HT-29 (cell line): ENCODE measurements at regions not wholly inside any gene's neighbourhood (a gene's known extent, or its start where the extent isn't known, plus 50 kb on each side); places are given as distances from the start of the nearest gene placed in this dataset.
"Not testable (repeated sequence)": the region's sequence is repeated elsewhere in the genome, so short reads cannot be mapped to it uniquely, and the experiment has no call there.

Experiments
- DNase-seq: peaks from one replicate; pipeline ENCODE4 v3.0.0-alpha.2; 2015; ENCODE audit warnings: low spot score

GRCh38 chr9:75197561-75197960, 109.2 kb downstream of the OSTF1 start:
- no peak for DNase-seq

GRCh38 chr9:75198436-75198835, 110.1 kb downstream of the OSTF1 start:
- DNase-seq, result no peak

DNA sequence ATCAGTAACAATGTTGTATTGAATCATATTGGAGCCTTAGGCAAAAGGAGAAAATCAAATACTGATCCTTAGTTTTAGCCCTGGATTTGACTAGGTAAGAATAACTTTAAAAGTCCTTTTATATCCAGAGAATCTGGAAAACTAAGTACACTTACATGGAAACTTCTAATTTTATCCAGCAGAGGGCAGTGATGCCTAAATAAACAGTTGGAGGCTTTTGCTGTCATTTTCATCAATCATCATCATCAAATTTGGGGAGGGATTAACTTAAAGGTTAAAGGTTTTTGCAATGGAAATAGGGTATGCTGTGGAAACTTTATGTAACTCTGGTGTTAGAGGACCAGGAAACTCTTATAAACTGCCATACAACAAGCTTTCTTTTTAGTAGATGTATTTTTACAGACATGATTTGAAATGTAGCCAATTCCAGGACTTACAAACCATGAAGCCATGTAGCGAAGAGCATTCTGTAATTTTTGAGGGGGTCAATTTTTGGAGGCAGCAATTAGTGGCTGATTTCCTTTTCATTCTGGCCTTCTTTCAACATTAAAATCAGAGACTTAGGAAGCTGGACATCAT, 112.7 kb downstream of the OSTF1 start:
- DNase-seq, result peak; percentile 84

GRCh38 chr9:75201480-75202209, 113.3 kb downstream of the OSTF1 start:
- no peak for DNase-seq

DNA sequence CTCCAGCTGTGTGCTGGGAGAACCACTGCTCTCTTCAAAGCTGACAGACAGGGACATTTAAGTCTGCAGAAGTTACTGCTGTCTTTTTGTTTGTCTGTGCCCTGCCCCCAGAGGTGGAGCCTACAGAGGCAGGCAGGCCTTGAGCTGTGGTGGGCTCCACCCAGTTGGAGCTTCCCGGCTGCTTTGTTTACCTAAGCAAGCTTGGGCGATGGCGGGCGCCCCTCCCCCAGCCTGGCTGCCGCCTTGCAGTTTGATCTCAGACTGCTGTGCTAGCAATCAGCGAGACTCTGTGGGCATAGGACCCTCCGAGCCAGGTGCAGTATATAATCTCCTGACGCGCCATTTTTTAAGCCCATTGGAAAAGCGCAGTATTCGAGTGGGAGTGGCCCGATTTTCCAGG, 119.7 kb downstream of the OSTF1 start:
- DNase-seq, result not testable (repeated sequence)

DNA sequence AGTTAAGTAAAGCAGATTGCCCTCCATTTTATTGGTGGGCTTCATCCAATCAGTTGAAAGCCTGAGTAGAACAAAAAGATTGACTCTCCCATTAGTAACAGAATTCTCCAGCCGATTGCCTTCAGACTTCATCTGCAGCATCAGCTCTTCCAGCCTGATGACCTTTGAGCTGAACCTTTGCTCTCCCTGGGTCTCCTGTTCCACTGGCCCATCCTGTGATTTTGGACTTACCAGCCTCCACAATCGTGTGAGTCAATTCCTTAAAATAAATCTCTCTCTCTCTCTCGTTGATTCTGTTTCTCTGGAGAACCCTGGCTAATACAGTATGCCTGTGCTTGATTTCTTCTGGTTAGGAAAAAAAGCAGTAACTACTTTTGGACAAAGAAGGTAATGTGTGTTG, 121.9 kb downstream of the OSTF1 start:
- no peak for DNase-seq

DNA sequence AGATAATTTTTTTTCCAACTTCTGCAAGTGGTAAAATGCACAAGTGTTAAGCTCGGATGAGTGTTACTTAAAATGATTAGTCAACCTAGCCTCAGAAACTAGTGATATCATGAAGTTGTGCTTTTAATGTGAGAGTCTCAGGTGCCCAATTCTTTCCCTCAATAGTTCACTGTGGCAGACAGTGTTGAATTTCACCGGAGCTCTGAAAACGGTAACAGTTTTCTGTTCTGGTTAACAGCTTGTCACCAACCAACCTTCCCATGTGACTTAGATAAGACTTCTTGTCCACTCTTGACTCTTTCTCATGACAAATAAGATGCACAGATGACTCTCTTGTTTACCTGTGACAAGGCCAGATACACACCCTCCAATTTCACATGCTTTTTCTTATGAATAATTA, 125.5 kb downstream of the OSTF1 start:
- DNase-seq, result no peak

GRCh38 chr9:75226403-75227139, 138.3 kb downstream of the OSTF1 start:
- DNase-seq, result no peak

- DNase-seq, result no peak
Measured at GRCh38 chr9:75228893-75229292, 140.6 kb downstream of the OSTF1 start.

GRCh38 chr9:75229605-75230332, 141.5 kb downstream of the OSTF1 start:
- DNase-seq, result peak; percentile 63

- no peak for DNase-seq
Measured at GRCh38 chr9:75230469-75230868, 142.2 kb downstream of the OSTF1 start.

DNA sequence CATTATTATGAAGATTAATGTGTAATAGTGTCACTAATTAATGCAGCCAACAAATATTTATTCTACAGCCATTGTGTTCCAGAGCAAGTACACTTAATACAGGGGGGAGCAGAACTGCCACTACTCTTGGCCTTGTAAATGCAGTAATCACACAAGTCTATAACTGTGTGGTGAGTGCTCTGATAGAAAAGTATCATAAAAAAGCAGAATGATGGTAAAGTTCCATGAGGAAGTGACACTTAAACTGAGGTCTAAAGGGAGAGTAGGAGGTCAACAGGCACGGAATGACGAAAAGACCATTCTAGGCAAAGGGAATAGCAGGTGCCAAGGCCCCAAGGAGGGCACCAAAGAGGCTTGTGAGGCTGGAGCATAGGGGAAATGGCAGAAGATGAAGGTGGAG, 142.9 kb downstream of the OSTF1 start:
- DNase-seq, result no peak

GRCh38 chr9:75233011-75233410, 144.7 kb downstream of the OSTF1 start:
- DNase-seq, result no peak

DNA sequence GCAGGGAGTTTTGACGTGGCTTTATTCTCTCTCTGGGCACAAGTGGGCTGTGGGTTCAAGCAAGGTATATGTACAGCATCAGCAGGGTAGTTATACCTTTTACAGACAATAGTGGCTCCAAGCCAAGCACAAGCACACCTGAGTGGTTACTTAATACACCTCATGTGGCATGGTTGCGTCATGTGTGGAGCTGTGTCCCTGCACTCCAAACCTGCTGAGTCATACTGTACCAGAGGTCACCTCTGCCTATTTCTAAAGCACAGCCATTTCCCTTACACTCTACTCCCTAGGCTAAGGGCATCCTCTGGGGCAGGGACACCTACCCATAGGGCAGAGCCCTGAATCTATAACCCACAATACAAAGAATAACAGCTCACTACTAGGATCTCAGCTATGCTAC, 147.3 kb downstream of the OSTF1 start:
- no peak for DNase-seq

DNA sequence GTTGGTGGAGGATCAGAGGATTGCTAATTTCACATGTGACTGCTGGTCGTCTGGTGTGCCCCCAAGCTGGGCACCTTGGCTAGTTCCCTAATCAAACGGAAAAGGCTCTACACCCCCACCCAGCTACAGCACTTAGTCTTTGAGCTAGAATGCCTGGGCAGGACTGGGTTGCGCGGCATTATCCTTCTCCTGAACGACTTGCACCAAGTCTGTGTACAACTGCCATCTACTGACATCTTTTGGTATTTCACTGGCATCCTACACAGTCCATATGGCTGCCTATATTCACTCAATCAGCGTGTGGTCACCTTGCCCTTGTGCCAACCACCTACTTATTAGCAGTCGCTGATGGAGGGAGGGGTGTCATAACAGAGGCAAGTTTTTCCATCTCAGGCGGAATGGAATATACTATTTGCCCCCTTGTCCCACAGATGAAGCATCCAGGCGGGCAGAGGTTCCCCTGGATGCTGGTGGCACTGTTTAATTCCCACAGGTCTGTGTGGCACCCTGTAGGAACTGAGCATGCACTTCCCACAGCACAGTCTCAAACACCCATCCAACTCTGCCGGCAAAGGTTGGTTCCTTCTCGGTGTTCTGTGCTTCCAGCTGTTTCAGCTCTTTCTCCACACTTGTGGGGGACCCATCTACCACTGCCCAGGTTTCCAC, 150.1 kb downstream of the OSTF1 start:
- peak; percentile 86 for DNase-seq

DNA sequence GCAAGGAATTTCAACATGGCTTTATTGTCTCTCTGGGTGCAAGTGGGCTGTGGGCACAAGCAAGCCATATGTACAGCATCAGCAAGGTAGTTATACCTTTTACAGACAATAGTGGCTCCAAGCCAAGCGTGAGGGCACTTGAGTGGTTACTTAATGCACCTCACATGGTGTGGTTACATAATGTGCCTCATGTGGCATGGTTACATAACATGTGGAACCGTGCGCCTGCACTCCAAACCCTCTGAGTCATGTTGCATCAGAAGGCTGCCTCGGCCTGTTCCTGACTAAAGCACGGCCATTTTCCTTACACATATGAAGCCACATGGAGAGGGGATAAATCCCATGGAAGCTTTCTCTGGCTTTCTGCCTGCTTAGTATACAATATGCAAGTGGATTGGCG, 150.9 kb downstream of the OSTF1 start:
- DNase-seq, result no peak

- DNase-seq, result no peak
Measured at GRCh38 chr9:75242426-75242825, 154.1 kb downstream of the OSTF1 start.

DNA sequence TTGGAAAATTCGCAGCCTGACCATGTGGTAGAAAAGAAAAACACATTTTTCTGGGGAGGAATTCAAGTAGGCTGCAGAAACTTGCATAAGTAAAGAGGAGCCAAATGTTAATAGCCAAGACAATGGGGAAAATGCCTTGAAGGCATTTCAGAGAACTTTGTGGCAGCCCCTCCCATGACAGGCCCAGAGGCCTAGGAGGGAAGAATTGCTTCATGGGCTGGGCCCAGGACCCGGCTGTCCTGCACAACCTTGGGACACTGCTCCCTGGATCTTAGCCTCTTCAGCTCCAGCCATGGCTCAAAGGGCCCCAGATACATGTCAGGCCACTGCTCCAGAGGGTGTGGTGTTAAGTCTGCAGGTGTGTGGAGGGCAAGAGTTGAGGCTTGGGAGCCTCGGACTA, 158.6 kb downstream of the OSTF1 start:
- no peak for DNase-seq

- peak; percentile 81 for DNase-seq
Measured at GRCh38 chr9:75265525-75265972, 177.2 kb downstream of the OSTF1 start.

DNA sequence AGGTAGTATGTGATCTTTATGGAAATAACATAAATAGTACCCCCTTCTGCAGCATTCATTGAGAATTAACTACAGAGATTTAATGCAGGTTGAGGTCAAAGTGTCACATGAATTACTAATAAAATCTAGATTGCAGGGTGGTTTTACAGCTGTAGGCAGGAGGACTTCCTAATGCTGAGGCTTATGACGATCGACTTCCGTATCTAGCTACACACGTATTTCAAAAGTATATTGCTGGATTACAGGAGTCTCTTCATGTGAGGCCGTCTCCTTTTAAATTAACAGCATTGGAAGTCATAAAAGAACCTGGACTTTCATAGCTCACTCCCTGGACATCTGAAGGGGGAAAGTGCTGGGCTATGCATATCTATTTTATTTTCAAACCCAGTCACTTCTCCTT, 180.9 kb downstream of the OSTF1 start:
- no peak for DNase-seq

DNA sequence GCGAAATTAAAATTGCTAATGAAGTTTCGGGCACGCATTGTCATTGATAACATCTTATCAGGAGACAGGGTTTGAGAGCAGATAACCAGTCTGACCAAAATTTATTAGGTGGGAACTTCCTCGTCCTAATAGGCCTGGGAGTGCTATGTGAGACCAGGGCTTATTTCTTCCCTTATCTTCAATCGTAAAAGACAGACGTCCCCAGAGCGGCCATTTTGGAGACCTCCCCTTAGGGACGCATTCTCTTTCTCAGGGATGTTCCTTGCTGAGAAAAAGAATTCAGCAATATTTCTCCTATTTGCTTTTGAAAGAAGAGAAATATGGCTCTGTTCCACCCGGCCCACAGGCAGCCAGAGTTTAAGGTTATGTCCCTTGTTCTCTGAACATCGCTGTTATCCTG, 184.7 kb downstream of the OSTF1 start:
- not testable (repeated sequence) for DNase-seq

DNA sequence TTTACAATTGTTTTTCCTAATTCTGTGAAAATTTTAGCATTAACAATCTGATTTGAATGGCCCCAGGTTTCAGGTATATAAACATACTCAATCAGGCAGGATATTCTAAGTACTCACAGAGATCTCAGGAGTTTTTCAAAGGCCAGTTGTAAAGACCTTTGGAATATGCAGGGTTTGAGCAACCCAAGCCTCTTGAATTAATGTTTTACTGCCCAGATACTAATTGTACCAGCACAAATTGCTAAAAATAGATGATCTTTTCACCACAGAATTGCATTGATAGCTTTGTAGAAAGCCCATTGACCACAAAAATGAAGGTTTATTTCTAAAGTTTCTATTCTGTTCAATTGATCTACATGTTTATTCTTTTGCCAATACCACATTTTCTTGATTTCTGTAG, 186.5 kb downstream of the OSTF1 start:
- DNase-seq, result no peak
